Upper lobe of left lung (tissue), 6 donors: ENCODE measurements at regions not wholly inside any gene's neighbourhood (a gene's known extent, or its start where the extent isn't known, plus 50 kb on each side); places are given as distances from the start of the nearest gene placed in this dataset.

Source experiments
- ATAC-seq, 2 donors: fragments of 200-7000 bp; cut with Tn5 transposase; one replicate each; pipeline ENCODE4 v1.9.1; 2022; ENCODE audit warnings: mild to moderate bottlenecking in 2 of 2, moderate library complexity in 2 of 2; ENCODE audit not compliant: low FRiP score in 2 of 2
- DNase-seq, 2 donors: peaks; one replicate each; pipeline ENCODE4 v3.0.0-alpha.2; 2019 to 2020
- H3K27ac ChIP-seq, 4 donors: fragments of 200-600 bp; sonication (generic); one replicate each; pipeline ENCODE4 v1.5.1; 2016 to 2019
- H3K27me3 ChIP-seq, 4 donors: fragments of 200-600 bp; sonication (generic); one replicate each; pipeline ENCODE4 v1.5.1; 2017 to 2019
- H3K36me3 ChIP-seq, 4 donors: fragments of 200-600 bp; sonication (generic); one replicate each; pipeline ENCODE4 v1.5.1; 2016 to 2019
- H3K4me1 ChIP-seq, 4 donors: fragments of 200-600 bp; sonication (generic); one replicate each; pipeline ENCODE4 v1.5.1; 2018 to 2019
- H3K4me3 ChIP-seq, 4 donors: fragments of 200-600 bp; sonication (generic); one replicate each; pipeline ENCODE4 v1.5.1; 2017 to 2019; ENCODE audit warnings: mild to moderate bottlenecking in 2 of 4, moderate library complexity in 1 of 4
- H3K9me3 ChIP-seq, 4 donors: fragments of 200-600 bp; sonication (generic); one replicate each; pipeline ENCODE4 v1.5.1; 2018 to 2019
- CTCF ChIP-seq, 6 experiments: fragments of 450-650 bp in 4 of 6; fragments of 200-600 bp in 2 of 6; sonication (generic) in 2 of 6; IDR thresholded peaks; one replicate each; pipeline ENCODE4 v1.5.1; 2016 to 2019; ENCODE audit warnings: antibody characterized with exemption in 6 of 6
- EP300 ChIP-seq, 4 donors: sonication (generic); formaldehyde crosslinking; IDR thresholded peaks; one replicate each; pipeline ENCODE4 v1.5.1; 2017; ENCODE audit warnings: antibody characterized with exemption in 4 of 4, control low read depth in 2 of 4
- POLR2A ChIP-seq, 4 donors: fragments of 450-650 bp; IDR thresholded peaks; one replicate each; pipeline ENCODE4 v1.5.1; 2016 to 2017; ENCODE audit warnings: antibody characterized with exemption in 4 of 4, mild to moderate bottlenecking in 2 of 4
- POLR2AphosphoS5 ChIP-seq, 2 donors: sonication (generic); formaldehyde crosslinking; IDR thresholded peaks; one replicate each; pipeline ENCODE4 v1.5.1; 2017; ENCODE audit warnings: antibody characterized with exemption in 2 of 2
- WGBS, 2 donors: methylation state at CpG; one replicate each; pipeline ENCODE4 v1.1.5; 2017 to 2018; 5-methylcytosine and 5-hydroxymethylcytosine counted together
- donor health status: DM: no; HTN: no; CAD: no; lungs with moderate emphysema.
- donor health status: DM: no; HTN: yes; CAD: no; lungs with severe emphysema.

GRCh38 chr6:66478705-66479104, 771.7 kb upstream of the EYS start:
- ATAC-seq (no peak), DNase-seq (no peak)
- Histone ChIP-seq H3K9me3 (peaks cover 0 to 8% (median 0%) of the 10 kb centered on the region in 4 donors), H3K4me1 (no peaks in the 10 kb centered on the region), H3K27ac (no peak overlapping the region), H3K27me3 (no peaks in the 10 kb centered on the region), H3K36me3 (no peaks in the 10 kb centered on the region), H3K4me3 (no peak overlapping the region)
- 84 to 88% methylated on average over 6 of the region's 6 CpGs for WGBS, 2 donors
- TF ChIP-seq POLR2A (IDR thresholded peaks at IDR 0.05) (no peak), POLR2AphosphoS5 (IDR thresholded peaks at IDR 0.05) (no peak), CTCF (IDR thresholded peaks at IDR 0.05) (no peak), EP300 (IDR thresholded peaks at IDR 0.05) (no peak)

GRCh38 chr6:66435321-66435720, 728.3 kb upstream of the EYS start:
- 81 to 83% methylated on average over 5 of the region's 5 CpGs for WGBS, 2 donors
- Histone ChIP-seq H3K4me3 (no peak overlapping the region), H3K4me1 (no peaks in the 10 kb centered on the region), H3K27ac (no peak overlapping the region), H3K36me3 (no peaks in the 10 kb centered on the region), H3K27me3 (no peaks in the 10 kb centered on the region), H3K9me3 (no peaks in the 10 kb centered on the region)
- ATAC-seq (no peak), DNase-seq (no peak)
- TF ChIP-seq POLR2AphosphoS5 (IDR thresholded peaks at IDR 0.05) (no peak), POLR2A (IDR thresholded peaks at IDR 0.05) (no peak), EP300 (IDR thresholded peaks at IDR 0.05) (no peak), CTCF (IDR thresholded peaks at IDR 0.05) (no peak)

- Histone ChIP-seq H3K27ac (no peak overlapping the region), H3K27me3 (no peaks in the 10 kb centered on the region), H3K4me1 (no peaks in the 10 kb centered on the region), H3K4me3 (no peak overlapping the region), H3K36me3 (no peaks in the 10 kb centered on the region), H3K9me3 (peaks cover 0 to 6% (median 1%) of the 10 kb centered on the region in 4 donors)
- ATAC-seq (no peak), DNase-seq (no peak)
- TF ChIP-seq EP300 (IDR thresholded peaks at IDR 0.05), result no peak
- TF ChIP-seq CTCF (IDR thresholded peaks at IDR 0.05), result no peak
- WGBS, 2 donors, result 63% methylated on average over 2 of the region's 2 CpGs
Measured at GRCh38 chr6:66429210-66429609, 722.2 kb upstream of the EYS start.

- Histone ChIP-seq H3K4me3 (no peak overlapping the region), H3K36me3 (no peaks in the 10 kb centered on the region), H3K9me3 (peaks cover 0 to 6% (median under 1%) of the 10 kb centered on the region in 4 donors), H3K27ac (no peak overlapping the region), H3K27me3 (no peaks in the 10 kb centered on the region), H3K4me1 (no peaks in the 10 kb centered on the region)
- no peak for TF ChIP-seq POLR2A (IDR thresholded peaks at IDR 0.05)
- no peak for TF ChIP-seq POLR2AphosphoS5 (IDR thresholded peaks at IDR 0.05)
- no peak for TF ChIP-seq CTCF (IDR thresholded peaks at IDR 0.05)
- TF ChIP-seq EP300 (IDR thresholded peaks at IDR 0.05), result no peak
- no peak for DNase-seq
- ATAC-seq, result no peak
Measured at GRCh38 chr6:66423047-66423446, 716.0 kb upstream of the EYS start.

GRCh38 chr6:66421570-66421969, 714.5 kb upstream of the EYS start:
- Histone ChIP-seq H3K4me3 (no peak overlapping the region), H3K27me3 (no peaks in the 10 kb centered on the region), H3K36me3 (no peaks in the 10 kb centered on the region), H3K4me1 (no peaks in the 10 kb centered on the region), H3K9me3 (no peaks in the 10 kb centered on the region), H3K27ac (no peak overlapping the region)
- WGBS, 2 donors, result 47 to 48% methylated on average over 3 of the region's 3 CpGs
- DNase-seq (no peak), ATAC-seq (no peak)
- no peak for TF ChIP-seq POLR2A (IDR thresholded peaks at IDR 0.05)
- no peak for TF ChIP-seq CTCF (IDR thresholded peaks at IDR 0.05)
- TF ChIP-seq POLR2AphosphoS5 (IDR thresholded peaks at IDR 0.05), result no peak
- no peak for TF ChIP-seq EP300 (IDR thresholded peaks at IDR 0.05)
